SK-N-MC (cell line): ENCODE measurements at regions not wholly inside any gene's neighbourhood (a gene's known extent, or its start where the extent isn't known, plus 50 kb on each side); places are given as distances from the start of the nearest gene placed in this dataset.

ENCODE experiments used
- EZH2 ChIP-seq: fragments of 200-600 bp; sonication (generic); IDR thresholded peaks from one replicate; pipeline ENCODE4 v1.6.1; 2017; ENCODE audit warnings: antibody characterized with exemption
- FOXP2 ChIP-seq: optimal IDR thresholded peaks from 2 replicates; pipeline ENCODE3; 2011; ENCODE audit warnings: mild to moderate bottlenecking, moderate library complexity; ENCODE audit not compliant: insufficient read depth; ENCODE audit errors: extremely low read length, control extremely low read depth
- POLR2AphosphoS5 ChIP-seq: IDR thresholded peaks from 2 replicates; pipeline ENCODE4 v1.6.1; 2012; ENCODE audit warnings: mild to moderate bottlenecking, low read depth, low read length, borderline replicate concordance

GRCh38 chr15:39181056-39181747 is 399.7 kb upstream of the THBS1 start:
- no peak for TF ChIP-seq EZH2
- TF ChIP-seq POLR2AphosphoS5, result no peak
- no peak for TF ChIP-seq FOXP2
